GM20000 (cell line): ENCODE measurements at regions not wholly inside any gene's neighbourhood (a gene's known extent, or its start where the extent isn't known, plus 50 kb on each side); places are given as distances from the start of the nearest gene placed in this dataset.

Source experiments
- DNase-seq: peaks from one replicate; pipeline ENCODE4 v3.0.0; 2012; ENCODE audit warnings: low spot score
- CTCF ChIP-seq: IDR thresholded peaks from 2 replicates; pipeline ENCODE4 v1.5.1; 2012; ENCODE audit warnings: mild to moderate bottlenecking, control low read depth; ENCODE audit errors: extremely low read depth, missing control alignments

GRCh38 chr1:5287178-5288150 is 633.1 kb downstream of the AJAP1 start:
- TF ChIP-seq CTCF = no peak
- no peak for DNase-seq

- DNase-seq = no peak
- no peak for TF ChIP-seq CTCF
Measured at GRCh38 chr1:5286244-5286643, 631.8 kb downstream of the AJAP1 start.

- no peak for TF ChIP-seq CTCF
- no peak for DNase-seq
Measured at GRCh38 chr1:5274527-5274926, 620.1 kb downstream of the AJAP1 start.

DNA sequence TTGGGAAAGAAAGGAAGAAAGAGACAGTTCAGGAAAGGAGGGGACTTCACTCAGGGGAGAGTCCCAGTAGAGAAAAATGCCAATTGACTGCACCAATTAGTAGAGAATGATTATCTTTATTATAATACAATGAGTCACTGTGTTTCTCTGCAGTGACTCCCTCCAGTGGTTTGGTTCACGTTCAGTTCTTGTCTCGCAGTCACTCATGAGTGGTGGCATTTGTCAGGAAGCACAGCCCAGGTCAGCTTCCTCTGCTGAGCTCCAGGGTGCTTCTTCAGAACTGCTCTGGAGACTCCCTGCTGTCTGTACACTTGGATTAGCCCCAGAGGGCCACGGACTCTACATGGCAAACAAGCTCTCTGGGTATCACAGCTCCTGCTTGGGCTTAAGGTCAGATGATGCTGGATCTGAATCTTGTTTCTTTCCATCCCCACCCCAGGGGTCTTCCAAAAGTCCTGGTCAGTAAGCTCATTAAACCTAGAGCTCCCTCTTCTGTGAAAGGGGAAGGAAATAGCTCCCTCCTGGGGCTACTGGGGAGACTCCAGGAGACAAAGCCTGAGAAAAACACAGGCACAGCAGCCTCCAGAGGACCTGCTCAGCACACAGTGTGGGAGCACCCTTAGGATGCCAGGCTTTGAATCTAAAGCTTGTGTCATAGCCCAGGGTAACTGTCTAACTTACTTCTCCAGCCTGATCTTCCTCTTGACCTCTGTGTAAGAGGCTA is 619.0 kb downstream of the AJAP1 start:
- no peak for TF ChIP-seq CTCF
- no peak for DNase-seq

DNA sequence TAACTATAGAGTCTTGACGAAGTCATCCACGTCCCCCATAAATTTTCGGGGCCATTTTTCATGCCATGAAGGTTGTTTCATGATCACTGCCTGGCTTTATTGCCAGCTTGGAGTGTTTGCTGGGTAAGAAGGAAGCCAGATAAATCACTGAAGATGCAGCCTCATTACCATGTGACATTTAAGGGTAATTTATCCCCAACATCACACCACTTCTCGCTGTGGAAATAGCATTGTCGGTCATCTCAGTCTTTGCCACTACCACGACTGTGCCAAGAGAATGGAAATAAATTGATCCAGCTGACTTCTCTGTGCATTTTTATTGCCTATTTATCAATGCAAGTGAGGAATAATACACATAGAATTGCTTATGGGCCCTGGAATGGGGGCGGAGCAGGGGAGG is 617.9 kb downstream of the AJAP1 start:
- no peak for TF ChIP-seq CTCF
- no peak for DNase-seq

DNA sequence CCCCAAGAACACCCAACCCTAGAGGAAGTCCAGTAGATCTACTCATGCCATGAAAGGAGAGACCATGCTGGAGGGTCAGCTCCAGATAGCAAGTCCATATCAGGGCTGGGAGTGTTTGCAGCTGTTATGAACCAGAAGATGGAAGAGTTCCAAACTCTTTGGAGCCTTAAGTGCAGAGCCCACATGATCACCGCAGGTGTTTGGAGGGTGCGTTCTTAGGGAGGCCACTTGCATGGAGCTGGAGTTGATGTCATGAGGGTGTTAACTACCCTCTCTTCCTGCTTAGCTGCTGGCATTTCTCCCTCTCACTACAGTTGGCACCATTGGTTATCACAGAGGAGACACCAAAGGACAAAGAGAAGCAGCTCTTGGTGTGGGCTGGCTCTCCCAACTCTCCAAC is 616.9 kb downstream of the AJAP1 start:
- no peak for TF ChIP-seq CTCF
- no peak for DNase-seq

GRCh38 chr1:5269901-5270300 is 615.5 kb downstream of the AJAP1 start:
- no peak for TF ChIP-seq CTCF
- no peak for DNase-seq
